ENCODE measurements at regions not wholly inside any gene's neighbourhood (a gene's known extent, or its start where the extent isn't known, plus 50 kb on each side); places are given as distances from the start of the nearest gene placed in this dataset.

DNA sequence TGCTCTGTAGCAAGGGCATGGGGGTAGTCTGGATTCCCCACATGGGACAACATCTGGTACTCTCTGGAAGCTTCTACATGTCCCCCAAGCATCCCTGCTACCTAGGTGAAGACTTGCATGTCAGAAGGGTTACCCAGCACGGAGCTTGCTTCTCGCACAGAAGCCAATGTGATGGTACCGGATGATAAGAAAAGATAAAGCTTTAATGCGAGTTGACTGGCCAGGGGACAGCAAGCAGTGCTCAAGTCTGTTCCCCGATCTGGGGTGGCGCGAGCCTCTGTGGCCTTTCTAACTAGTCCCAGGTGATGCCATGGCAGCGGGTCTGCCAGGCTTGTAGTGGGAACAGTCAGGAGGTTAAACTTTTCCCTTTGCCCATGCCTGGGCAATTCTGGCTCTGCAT is 70.0 kb upstream of the TIAM2 start:
- H3K4me3 ChIP-seq (ENCODE audit: low read depth, low read length): no peak overlapping the region
- TF ChIP-seq, protein P1, sequence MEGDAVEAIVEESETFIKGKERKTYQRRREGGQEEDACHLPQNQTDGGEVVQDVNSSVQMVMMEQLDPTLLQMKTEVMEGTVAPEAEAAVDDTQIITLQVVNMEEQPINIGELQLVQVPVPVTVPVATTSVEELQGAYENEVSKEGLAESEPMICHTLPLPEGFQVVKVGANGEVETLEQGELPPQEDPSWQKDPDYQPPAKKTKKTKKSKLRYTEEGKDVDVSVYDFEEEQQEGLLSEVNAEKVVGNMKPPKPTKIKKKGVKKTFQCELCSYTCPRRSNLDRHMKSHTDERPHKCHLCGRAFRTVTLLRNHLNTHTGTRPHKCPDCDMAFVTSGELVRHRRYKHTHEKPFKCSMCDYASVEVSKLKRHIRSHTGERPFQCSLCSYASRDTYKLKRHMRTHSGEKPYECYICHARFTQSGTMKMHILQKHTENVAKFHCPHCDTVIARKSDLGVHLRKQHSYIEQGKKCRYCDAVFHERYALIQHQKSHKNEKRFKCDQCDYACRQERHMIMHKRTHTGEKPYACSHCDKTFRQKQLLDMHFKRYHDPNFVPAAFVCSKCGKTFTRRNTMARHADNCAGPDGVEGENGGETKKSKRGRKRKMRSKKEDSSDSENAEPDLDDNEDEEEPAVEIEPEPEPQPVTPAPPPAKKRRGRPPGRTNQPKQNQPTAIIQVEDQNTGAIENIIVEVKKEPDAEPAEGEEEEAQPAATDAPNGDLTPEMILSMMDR (IDR thresholded peaks at IDR 0.05; ENCODE audit: low read depth, low read length, missing control alignments): no peak
- DNase-seq (ENCODE audit: low read depth): no peak
- in situ Hi-C loops (cut with HindIII; ENCODE audit: low sequenced_read_pairs): loop anchor here (5.0 to 25.0 kb wide), 3 partner anchors 53 to 337 kb away; partner anchors contain the start of gene CLDN20

DNA sequence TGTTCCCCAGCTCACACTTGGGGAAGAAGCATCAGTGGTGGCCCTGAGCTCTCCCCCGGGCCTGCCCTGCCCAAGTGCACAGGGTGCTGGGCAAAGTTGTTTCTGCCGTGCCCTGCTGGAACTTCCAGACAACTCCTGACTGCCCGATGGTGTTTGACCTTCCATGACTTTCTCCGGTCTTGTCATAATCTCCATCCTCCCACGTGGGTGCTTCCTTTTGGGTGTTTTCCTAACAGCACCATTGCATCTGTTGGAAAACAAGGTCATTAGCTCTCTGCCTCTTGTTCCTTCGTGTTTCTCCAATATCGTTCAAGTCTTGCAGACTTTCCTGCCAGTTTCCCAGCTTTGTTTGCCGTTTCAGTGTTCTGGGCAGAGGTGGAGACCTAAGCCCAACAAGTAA is 68.7 kb upstream of the TIAM2 start:
- no peak for DNase-seq (ENCODE audit: low read depth)
- H3K4me3 ChIP-seq (ENCODE audit: low read depth, low read length): no peak overlapping the region
- TF ChIP-seq, protein P1 (IDR thresholded peaks at IDR 0.05; ENCODE audit: low read depth, low read length, missing control alignments): no peak
- in situ Hi-C loops (cut with HindIII; ENCODE audit: low sequenced_read_pairs): loop anchor here (5.0 to 25.0 kb wide), 3 partner anchors 54 to 336 kb away; partner anchors contain the start of gene CLDN20

DNA sequence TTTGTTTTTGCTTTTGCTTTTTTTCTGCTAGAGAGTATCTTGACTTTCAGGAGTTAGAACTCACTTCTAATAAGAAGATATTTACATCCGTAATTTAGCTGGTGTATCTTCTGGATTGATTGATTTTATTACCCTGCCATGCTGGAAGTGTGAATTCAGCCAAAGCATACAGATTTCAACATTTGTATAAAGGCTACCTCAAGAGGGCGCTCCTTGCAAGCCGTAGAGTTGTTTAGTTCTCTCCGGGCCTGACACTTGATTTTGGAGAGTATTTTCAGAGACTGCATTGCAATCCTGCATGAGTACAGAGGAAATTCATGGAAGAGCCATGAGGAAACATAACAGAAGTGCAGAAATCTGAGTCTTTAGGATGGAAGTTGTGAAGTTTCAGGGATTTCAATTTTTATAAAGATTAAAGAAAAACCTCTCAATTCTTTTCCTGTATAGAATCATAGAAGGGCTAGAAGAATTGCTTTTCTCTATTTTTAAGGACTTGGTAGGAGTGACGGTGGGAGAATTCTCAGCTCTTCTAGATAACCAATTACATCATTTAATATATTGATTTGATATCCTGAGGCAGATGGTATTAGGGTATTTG is 66.7 kb upstream of the TIAM2 start:
- TF ChIP-seq, protein P1 (IDR thresholded peaks at IDR 0.05; ENCODE audit: low read depth, low read length, missing control alignments): peak; percentile 70
- in situ Hi-C loops (cut with HindIII; ENCODE audit: low sequenced_read_pairs): loop anchor here (5.0 to 25.0 kb wide), 3 partner anchors 56 to 334 kb away; partner anchors contain the start of gene CLDN20
- peak; percentile 66 for DNase-seq (ENCODE audit: low read depth)
- no peak overlapping the region for H3K4me3 ChIP-seq (ENCODE audit: low read depth, low read length)

DNA sequence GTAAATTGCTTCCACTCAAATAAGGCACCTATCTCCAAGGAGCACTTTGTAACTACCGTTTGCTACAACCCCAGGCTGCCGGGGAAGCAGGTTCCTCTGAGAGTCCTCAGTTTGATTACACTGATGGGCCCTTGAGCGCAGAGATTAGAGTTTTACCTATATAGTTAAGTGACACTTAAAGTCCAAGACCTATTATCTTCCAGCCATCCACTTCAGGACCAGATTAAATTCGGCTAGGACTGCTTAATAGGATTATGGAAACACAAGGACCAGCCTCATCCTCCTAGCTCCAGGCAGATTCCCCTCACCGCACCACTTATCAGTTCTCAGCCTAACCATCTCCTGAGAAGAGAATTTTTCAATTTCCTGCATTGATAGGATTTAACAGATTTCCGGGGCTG is 64.7 kb upstream of the TIAM2 start:
- no peak for DNase-seq (ENCODE audit: low read depth)
- in situ Hi-C loops (cut with HindIII; ENCODE audit: low sequenced_read_pairs): loop anchor here (25.0 kb wide), 1 partner anchor 332 kb away; the partner anchor contains the start of gene CLDN20
- H3K4me3 ChIP-seq (ENCODE audit: low read depth, low read length): no peak overlapping the region
- TF ChIP-seq, protein P1 (IDR thresholded peaks at IDR 0.05; ENCODE audit: low read depth, low read length, missing control alignments): no peak

DNA sequence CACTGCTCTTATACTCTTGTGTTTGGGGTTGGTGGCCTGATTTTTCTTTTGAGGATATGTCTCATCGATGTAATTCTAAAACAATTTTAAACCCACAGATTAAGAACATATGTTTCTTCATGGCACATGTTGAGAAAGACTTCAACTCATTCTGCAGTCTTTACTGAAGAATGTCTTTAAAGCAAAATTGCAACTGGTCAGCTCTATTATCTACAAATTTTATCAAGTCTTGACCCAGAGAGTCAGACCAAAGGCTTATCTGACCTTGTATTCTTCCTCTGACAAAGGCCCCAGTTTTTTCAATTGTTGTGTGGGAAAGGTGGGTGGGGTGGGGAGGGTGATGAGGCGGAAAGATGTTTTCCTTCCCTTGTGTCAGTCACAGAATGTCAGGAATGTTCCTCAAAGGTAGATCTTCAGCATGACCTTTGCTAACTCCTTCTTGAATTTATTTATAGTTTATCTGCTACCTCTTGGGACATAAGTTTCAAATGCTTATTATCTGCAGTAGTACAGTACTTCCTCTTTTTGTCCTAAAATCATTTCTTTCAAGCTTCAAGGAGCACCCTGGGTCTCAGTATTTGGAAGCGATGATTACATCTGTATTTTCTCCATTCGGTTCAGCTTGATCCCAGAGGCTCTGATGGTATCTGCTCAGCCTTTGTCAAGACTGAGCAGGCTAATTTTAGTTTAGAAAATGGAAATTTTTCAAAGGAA is 63.2 kb upstream of the TIAM2 start:
- no peak overlapping the region for H3K4me3 ChIP-seq (ENCODE audit: low read depth, low read length)
- in situ Hi-C loops (cut with HindIII; ENCODE audit: low sequenced_read_pairs): loop anchor here (25.0 kb wide), 1 partner anchor 330 kb away; the partner anchor contains the start of gene CLDN20
- TF ChIP-seq, protein P1 (IDR thresholded peaks at IDR 0.05; ENCODE audit: low read depth, low read length, missing control alignments): no peak
- DNase-seq (ENCODE audit: low read depth): no peak

DNA sequence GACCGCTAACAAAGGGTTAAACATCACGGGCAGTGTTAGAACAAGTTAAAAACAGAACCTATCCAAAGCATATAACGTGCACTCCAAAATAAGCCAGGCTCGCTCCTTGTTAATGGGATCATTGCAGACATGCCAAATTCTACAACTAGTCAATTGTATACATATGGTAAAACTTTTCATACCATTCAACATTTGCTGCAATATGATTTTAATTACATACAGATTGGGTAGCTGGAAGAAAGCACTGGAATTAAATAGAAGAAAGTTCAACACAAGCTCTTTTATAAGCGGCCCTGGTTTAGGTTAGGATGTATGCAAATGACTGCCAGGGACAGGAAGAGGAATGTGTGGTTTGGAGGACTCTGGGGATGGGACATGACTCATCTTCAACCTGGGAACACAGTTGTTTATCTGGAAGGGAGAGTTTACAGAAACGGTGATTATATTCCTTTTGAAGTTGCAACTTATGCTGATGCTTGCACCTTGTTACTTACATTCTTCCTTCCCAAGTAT is 62.5 kb upstream of the TIAM2 start:
- in situ Hi-C loops (cut with HindIII; ENCODE audit: low sequenced_read_pairs): loop anchor here (25.0 kb wide), 1 partner anchor 330 kb away; the partner anchor contains the start of gene CLDN20
- no peak overlapping the region for H3K4me3 ChIP-seq (ENCODE audit: low read depth, low read length)
- TF ChIP-seq, protein P1 (IDR thresholded peaks at IDR 0.05; ENCODE audit: low read depth, low read length, missing control alignments): no peak
- peak; percentile 85 for DNase-seq (ENCODE audit: low read depth)

All from astrocyte of the cerebellum (primary cell).